Panc1 (cell line): ENCODE measurements at regions not wholly inside any gene's neighbourhood (a gene's known extent, or its start where the extent isn't known, plus 50 kb on each side); places are given as distances from the start of the nearest gene placed in this dataset.

ENCODE experiments used
- ATAC-seq: fragments of 200-7000 bp; cut with Tn5 transposase; 2 replicates; pipeline ENCODE4 v1.9.1; 2020; ENCODE audit warnings: mild to moderate bottlenecking, moderate library complexity
- BruUV-seq: library from RNA; stranded (reverse); fragments of 400-500 nt; replicated peaks from 2 replicates; lab custom pipeline; 2021; lab: Mats Ljungman, UMichigan
- CTCF ChIA-PET: fragments of 300-600 bp; sonication (Branson Sonifier 250); formaldehyde crosslinking; loops from one replicate; lab custom pipeline; 2022; ENCODE audit warnings: antibody characterized with exemption; lab: Charles Lee
- POLR2A ChIA-PET: fragments of 300-600 bp; sonication (Branson Sonifier 250); formaldehyde crosslinking; loops from one replicate; lab custom pipeline; 2022; ENCODE audit warnings: antibody characterized with exemption; lab: Charles Lee
- DNase-seq: peaks from one replicate; pipeline ENCODE4 v3.0.0-alpha.2; 2010; ENCODE audit warnings: low read depth, low spot score
- H3K27ac ChIP-seq: 2 replicates; pipeline ENCODE4 v1.5.1; 2011; ENCODE audit warnings: mild to moderate bottlenecking, low read length, inconsistent platforms
- H3K27me3 ChIP-seq: fragments of 200-500 bp; sonication (Bioruptor generic); 2 replicates; pipeline ENCODE4 v1.6.0; 2014; ENCODE audit warnings: low read length, inconsistent platforms; ENCODE audit not compliant: control insufficient read depth, insufficient read depth
- H3K36me3 ChIP-seq: fragments of 200-500 bp; sonication (Bioruptor generic); 2 replicates; pipeline ENCODE4 v1.5.1; 2014; ENCODE audit warnings: inconsistent platforms, mild to moderate bottlenecking, low read length, moderate library complexity; ENCODE audit not compliant: control insufficient read depth, insufficient read depth
- H3K4me1 ChIP-seq: 2 replicates; pipeline ENCODE4 v1.5.1; 2011; ENCODE audit warnings: inconsistent platforms, mild to moderate bottlenecking, low read length, moderate library complexity; ENCODE audit not compliant: control insufficient read depth, insufficient read depth
- H3K4me3 ChIP-seq, 2 experiments: 2 replicates each; pipeline ENCODE4 v1.5.1; 2011 to 2012; ENCODE audit warnings: low read depth in 2 of 2, low read length in 2 of 2, mild to moderate bottlenecking in 2 of 2, inconsistent platforms in 1 of 2, moderate library complexity in 1 of 2
- H3K9me3 ChIP-seq: fragments of 200-500 bp; sonication (Bioruptor generic); 2 replicates; pipeline ENCODE4 v1.5.1; 2014; ENCODE audit warnings: low read depth, mild to moderate bottlenecking, inconsistent platforms, low read length, moderate library complexity; ENCODE audit not compliant: control insufficient read depth, insufficient read depth
- CTCF ChIP-seq: fragments of 450-650 bp; IDR thresholded peaks from 2 replicates; pipeline ENCODE4 v1.5.1; 2017; ENCODE audit warnings: mild to moderate bottlenecking
- POLR2AphosphoS5 ChIP-seq: IDR thresholded peaks from 2 replicates; pipeline ENCODE4 v1.6.1; 2012; ENCODE audit warnings: mild to moderate bottlenecking, low read depth, low read length, moderate library complexity
- REST ChIP-seq, 2 experiments: IDR thresholded peaks; 2 replicates each; pipeline ENCODE4 v1.6.1; 2011 to 2012; ENCODE audit warnings: low read depth in 2 of 2, control low read depth in 1 of 2, low read length in 1 of 2, mild to moderate bottlenecking in 1 of 2, moderate library complexity in 1 of 2; ENCODE audit not compliant: insufficient read depth in 1 of 2
- SIN3A ChIP-seq: IDR thresholded peaks from 2 replicates; pipeline ENCODE4 v1.6.1; 2012; ENCODE audit warnings: low read depth, mild to moderate bottlenecking, low read length, moderate library complexity, borderline replicate concordance; ENCODE audit not compliant: insufficient read depth
- TCF7L2 ChIP-seq: IDR thresholded peaks from 2 replicates; pipeline ENCODE4 v1.6.1; 2011; ENCODE audit warnings: mild to moderate bottlenecking, low read depth, low read length, inconsistent platforms
- in situ Hi-C: cut with HindIII; loops from 2 replicates; pipeline ENCODE4 v1.10.0; 2016; ENCODE audit warnings: low sequenced_read_pairs, low pct_unique_long_range_greater_than_20kb
- intact Hi-C: fragments of 100-400 bp; cut with micrococcal nuclease; formaldehyde crosslinking; loops from one replicate; pipeline ENCODE4 v1.10.0; 2022; ENCODE audit not compliant: unreplicated experiment

- in situ Hi-C loops: no loop called here
- no peaks in the 10 kb centered on the region for H3K27me3 ChIP-seq
- BruUV-seq: no TSS peak
- no peaks in the 10 kb centered on the region for H3K36me3 ChIP-seq
- CTCF ChIA-PET: interaction anchor here (0.7 kb wide), 1 partner anchor 110 kb away, joined by 3 read pairs; no protein-coding TSS in a partner anchor
- DNase-seq (no peak), ATAC-seq (no peak)
- no peak overlapping the region for H3K27ac ChIP-seq
- POLR2A ChIA-PET: no interaction called here
- no peaks in the 10 kb centered on the region for H3K4me1 ChIP-seq
- no peak overlapping the region for H3K4me3 ChIP-seq
- no peaks in the 10 kb centered on the region for H3K9me3 ChIP-seq
- intact Hi-C loops: no loop called here
- TF ChIP-seq REST (IDR thresholded peaks at IDR 0.05; ENCODE audit: insufficient read depth in 1 of 2, low read depth in 2 of 2, low read length in 1 of 2): no peak
Measured at GRCh38 chr12:97685360-97685759, 222.8 kb downstream of the RMST start.

- in situ Hi-C loops: no loop called here
Measured at GRCh38 chr12:97701901-97702300, 239.3 kb downstream of the RMST start.

GRCh38 chr12:97711392-97711791 lies 248.8 kb downstream of the RMST start:
- POLR2A ChIA-PET: no interaction called here
- H3K36me3 ChIP-seq: no peaks in the 10 kb centered on the region
- H3K4me1 ChIP-seq: no peaks in the 10 kb centered on the region
- no peak overlapping the region for H3K4me3 ChIP-seq
- no peak overlapping the region for H3K27ac ChIP-seq
- CTCF ChIA-PET: no interaction called here
- ATAC-seq (no peak), DNase-seq (no peak)
- no peaks in the 10 kb centered on the region for H3K27me3 ChIP-seq
- no peak for TF ChIP-seq TCF7L2
- TF ChIP-seq POLR2AphosphoS5: no peak
- TF ChIP-seq SIN3A: no peak
- TF ChIP-seq REST (IDR thresholded peaks at IDR 0.05; ENCODE audit: insufficient read depth in 1 of 2, low read depth in 2 of 2, low read length in 1 of 2): no peak
- no peak for TF ChIP-seq CTCF
- in situ Hi-C loops: no loop called here
- H3K9me3 ChIP-seq: no peaks in the 10 kb centered on the region
- BruUV-seq: no TSS peak
- intact Hi-C loops: no loop called here

More at GRCh38 chr12:97701901-97702300, 239.3 kb downstream of the RMST start:
- ChIA-PET POLR2A (no interaction called here), CTCF (no interaction called here)
- no TSS peak for BruUV-seq
- no peak overlapping the region for H3K27ac ChIP-seq
- no peaks in the 10 kb centered on the region for H3K4me1 ChIP-seq
- no peak for TF ChIP-seq TCF7L2
- no peaks in the 10 kb centered on the region for H3K9me3 ChIP-seq
- H3K4me3 ChIP-seq: no peak overlapping the region
- DNase-seq (no peak), ATAC-seq (no peak)
- H3K27me3 ChIP-seq: no peaks in the 10 kb centered on the region
- intact Hi-C loops: loop anchor here (10.0 kb wide), 1 partner anchor 147 kb away; no protein-coding TSS in a partner anchor
- H3K36me3 ChIP-seq: no peaks in the 10 kb centered on the region
